Kidney glomerular epithelial cell (primary cell): ENCODE measurements at regions not wholly inside any gene's neighbourhood (a gene's known extent, or its start where the extent isn't known, plus 50 kb on each side); places are given as distances from the start of the nearest gene placed in this dataset.

Source experiments
- DNase-seq: peaks from one replicate; lab custom pipeline; 2025; lab: John Stamatoyannopoulos, UW

DNA sequence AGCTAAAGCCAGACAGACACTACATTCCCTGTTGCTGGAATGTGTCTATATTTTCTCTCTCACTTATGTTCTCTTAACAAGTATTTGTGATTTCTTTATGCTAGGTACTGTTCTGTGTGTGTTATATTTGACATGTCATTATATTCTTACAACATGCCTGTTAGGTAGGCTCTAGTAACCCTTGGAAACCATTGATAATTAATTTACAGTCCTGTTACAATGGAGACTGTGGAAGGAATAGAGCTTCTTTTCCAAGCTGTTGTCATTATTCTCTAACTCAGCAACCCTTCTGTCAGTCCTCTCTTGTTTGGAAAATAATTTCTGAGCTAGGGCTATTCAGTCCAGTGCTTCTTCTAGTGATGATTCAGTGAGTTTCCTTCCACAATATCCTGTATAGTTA lies 419.1 kb upstream of the BOD1L1 start:
- DNase-seq, result no peak

DNA sequence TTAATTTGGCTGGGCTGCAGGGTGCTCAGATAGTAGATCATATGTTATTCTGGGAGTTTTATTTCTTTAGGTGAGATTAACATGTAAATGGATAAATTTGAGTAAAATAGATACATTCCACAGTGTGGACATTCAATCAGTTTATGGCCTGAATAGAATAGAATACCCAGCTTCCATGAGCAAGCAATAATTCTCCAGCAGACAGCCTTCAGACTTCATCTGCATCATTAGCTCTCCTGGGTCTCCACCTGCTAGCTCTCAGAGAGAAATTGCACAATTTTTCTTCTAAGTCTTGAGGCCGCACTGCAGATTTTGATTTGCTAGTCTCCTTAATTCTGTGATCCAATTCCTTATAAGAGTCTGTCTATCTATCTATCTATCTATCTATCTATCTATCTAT lies 420.3 kb upstream of the BOD1L1 start:
- DNase-seq, result no peak

DNA sequence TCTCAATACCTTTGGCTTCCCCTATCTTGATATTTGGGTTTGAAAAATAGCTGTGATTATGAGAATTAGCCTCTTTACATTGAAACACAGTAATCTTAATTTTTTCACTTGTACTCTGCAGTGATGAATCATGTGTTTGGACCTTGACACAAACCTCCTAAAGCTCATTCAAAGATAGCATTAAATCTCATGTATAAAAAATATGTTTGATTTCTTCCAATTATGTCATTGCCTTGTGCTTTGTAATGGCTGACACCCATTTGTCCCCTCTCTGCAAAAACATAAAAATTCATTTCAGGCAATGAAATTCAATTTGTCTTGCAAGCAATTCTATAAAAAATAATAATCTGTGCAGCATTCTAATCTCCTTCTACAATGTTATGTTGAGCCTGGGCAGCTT lies 422.4 kb upstream of the BOD1L1 start:
- DNase-seq, result no peak

DNA sequence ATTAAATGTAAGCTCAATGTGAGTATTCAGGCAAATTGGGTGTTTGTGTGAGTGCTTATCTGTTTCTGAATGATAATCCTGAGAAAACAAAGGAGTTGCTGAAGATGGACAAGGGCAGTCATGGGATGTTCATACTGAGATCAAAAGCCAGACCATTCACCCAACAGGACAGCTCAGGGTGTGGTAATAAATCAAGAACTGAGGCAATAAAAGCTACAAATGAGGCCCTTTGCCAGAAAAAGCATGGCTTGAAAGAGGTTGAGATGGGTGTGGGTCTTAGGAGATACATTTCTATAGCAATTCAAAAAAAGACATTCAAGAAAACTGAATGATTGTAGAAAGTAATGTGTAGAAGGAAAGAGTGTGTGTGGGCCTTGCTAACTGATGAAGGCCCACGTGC lies 425.8 kb upstream of the BOD1L1 start:
- DNase-seq, result no peak

DNA sequence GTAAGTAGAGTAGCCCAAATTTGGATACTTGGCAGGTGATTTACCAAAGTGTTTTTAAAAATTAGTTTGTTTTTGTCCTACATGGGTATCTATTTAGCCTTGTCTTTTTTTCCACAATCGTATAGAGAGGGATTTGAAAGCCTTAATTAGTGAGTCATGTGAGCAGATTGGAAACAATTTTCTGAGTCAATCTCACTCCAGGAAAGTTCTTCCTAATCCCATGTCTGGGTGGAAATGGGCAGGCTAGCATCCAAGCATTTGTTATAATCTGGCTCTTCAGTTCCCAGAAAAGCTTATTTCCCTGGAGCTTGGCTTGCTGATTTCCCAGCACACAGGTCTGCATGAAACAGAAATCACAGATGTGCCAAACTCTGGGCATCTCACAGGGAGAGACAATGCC lies 426.9 kb upstream of the BOD1L1 start:
- no peak for DNase-seq

DNA sequence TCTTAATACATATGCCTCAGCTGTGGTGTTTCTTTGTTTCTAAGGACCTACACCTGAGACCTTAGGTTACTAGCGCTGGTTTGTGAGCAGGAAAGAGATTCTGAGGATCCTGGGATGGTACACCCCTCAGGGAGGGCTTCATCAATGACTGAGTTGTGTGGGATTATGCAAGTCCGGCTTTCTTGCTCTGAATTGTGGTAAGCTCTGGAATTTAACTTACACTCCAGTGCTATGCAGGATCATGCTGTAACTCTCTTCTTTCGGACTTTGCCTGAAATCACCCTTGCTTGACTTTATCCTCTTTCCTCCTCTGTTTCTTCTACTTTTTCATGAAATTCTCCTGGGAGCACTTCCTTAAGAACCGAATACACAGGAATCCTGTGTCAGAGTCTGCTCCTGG lies 431.5 kb upstream of the BOD1L1 start:
- DNase-seq, result no peak

DNA sequence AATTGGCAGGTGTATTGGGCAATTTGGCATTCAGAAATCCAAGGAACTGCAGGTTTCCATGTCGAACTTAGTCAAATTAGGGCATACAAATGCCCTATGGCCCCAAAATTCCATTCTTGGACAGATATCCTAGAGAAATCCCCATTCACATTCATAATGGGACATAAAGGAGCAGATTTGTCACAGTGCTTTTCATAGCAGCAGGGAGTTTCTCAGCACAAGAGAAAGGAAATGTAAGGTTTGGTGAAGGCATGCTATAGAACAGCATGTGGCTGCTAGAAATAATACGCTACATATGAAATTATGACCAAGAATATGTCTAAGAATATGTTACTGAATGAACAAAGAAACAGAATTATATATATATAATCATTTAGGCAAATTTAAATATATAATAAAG lies 437.5 kb upstream of the BOD1L1 start:
- no peak for DNase-seq

DNA sequence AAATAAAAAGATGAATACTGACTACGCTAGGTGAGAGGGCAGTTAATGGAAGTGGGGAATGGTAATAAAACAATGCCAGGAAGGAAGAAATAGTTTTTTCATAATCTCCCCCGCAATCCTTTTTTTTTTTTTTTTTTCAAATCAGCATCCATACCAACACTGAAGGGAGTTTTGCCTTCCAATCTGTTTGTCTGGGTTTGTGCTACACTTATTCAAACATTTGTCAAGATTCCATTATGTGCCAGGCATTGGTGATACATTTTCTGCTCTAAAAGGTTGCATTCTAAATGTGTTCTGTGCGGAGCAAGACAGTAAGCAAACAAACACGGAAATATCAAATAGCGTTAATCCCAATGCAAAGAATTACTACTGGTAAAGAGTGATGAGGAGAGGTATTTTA lies 437.9 kb upstream of the BOD1L1 start:
- no peak for DNase-seq

DNA sequence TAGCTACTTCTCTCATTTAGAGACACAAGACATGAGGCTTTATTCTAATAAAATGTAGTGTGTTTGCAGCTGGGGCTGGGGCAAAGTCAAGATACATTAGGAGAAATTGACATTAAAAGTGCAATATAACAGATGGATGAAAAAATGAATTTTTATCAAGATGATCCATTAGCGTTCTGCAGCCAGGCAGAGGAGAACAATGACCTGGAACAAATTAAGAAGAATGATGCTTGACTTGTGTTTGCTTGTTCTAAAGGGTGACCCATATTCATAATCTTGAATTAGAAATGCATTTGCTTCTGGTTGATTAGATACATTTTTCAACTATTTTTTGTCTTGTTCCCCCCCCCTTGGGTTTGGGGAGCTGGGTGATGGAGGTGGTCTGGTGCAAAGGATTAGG lies 439.5 kb upstream of the BOD1L1 start:
- no peak for DNase-seq

DNA sequence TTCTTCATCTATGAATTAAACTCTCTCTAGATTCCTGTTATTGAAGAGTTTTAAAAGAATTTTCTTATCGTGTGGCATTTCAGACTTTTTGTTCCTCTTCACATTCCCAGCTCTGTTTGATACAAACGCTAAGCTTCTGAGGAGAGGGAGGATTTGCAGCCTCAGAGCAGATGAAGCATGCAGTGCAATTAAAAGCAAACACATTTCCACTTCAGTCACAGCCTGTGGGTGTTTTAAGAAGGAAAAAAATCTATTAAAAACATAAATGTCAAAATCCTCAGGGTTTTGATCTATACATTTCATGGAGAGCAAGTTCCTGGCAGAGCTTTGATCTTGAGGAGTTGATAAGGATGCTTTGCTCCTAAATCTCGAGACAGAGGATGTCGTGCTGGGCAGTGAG lies 442.4 kb upstream of the BOD1L1 start:
- no peak for DNase-seq

DNA sequence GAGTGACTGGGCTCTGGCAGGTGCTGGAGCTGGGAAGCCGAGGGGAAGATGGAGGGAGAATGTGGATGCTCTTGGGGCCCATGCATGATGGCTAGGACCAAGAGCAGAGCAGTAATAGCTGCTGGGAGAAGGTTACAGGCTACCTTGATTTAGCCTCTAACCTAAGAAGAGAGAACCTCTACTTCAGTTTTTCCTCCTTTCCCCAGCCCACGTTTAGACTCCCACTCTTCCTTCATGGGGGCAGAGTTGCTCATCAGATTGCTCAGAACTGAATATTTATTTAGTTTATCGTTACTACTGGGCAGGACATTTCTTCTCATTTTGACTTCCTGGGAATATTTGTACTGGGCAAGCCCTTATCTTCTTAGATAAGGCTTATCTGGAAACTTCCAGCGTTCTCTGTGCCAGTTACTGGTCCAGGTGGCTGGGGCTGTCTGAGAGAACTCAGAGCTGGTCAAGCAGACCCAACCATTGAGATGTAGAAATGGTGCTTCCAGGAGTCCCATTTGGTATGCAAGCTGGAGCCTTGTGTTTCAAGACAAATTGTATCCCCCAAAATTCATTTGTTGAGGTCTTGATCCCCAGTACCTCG lies 442.9 kb upstream of the BOD1L1 start:
- DNase-seq, result no peak

DNA sequence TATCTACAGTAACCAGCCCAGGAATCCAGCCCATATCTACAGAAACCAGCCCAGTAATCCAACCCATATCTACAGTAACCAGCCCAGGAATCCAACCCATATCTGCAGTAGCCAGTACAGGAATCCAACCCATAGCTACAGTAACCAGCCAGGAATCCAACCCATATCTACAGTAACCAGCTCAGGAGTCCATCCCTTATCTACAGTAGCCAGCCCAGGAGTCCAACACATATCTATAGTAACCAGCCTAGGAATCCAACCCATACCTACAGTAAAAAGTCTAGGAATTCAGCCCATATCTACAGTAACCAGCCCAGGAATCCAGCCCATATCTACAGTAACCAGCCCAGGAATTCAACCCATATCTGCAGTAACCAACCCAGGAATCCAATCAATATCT lies 445.0 kb upstream of the BOD1L1 start:
- no peak for DNase-seq

DNA sequence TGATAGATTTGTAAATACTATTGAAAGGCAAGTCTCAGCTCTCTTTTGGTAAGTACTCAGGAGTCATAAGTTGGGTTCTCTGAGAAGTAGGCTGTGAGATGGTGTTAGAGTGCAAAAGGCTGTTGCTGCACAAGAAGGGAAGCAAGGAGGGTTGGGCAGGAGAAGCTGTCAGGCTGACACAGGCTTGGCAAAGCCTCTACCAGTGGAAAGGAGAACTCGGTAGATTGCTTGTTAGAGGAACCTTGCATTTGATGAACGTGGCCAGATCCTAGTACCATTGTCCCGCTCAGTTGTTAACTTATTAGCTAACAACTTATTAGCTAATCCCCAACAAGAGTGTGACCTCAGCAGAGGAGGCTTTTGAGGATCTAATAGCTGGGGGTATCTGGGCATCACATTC lies 449.3 kb upstream of the BOD1L1 start:
- no peak for DNase-seq

DNA sequence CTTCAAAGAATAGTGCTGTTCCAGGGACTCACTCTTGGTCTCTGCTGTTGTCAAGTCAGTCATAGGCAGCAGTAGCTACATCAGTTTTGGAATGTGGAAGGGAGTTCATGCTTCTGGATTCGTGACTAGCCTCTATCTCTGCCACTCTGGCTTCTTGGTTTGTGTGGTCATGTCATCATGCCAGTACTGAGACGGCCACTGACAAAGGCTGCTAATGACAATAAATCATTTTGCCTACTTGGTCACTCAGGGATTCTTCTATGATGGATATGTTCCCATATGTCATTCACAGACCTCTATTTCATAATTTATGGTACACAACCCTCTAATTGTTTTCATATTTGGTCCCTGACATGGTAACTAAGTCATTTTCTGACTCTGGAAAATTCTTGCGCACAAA lies 450.8 kb upstream of the BOD1L1 start:
- no peak for DNase-seq

DNA sequence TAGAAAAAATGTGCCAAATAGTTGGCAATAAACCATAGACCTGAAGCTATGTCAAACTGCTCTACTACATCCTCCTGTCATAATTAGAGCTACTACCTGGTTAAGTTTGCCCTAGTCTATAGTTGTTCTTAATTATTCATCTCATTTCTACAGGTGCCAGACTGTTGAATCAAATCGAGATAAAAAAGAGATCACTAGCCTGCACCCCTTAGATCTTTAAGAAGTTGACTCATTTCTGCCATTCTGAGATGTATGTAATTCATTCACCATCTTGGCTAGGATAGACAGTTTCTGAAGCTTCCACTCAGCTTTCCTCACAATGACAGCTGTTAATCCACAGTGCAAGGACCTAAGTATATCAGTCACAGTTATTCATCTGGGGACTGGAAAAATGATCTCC lies 452.1 kb upstream of the BOD1L1 start:
- DNase-seq, result no peak

DNA sequence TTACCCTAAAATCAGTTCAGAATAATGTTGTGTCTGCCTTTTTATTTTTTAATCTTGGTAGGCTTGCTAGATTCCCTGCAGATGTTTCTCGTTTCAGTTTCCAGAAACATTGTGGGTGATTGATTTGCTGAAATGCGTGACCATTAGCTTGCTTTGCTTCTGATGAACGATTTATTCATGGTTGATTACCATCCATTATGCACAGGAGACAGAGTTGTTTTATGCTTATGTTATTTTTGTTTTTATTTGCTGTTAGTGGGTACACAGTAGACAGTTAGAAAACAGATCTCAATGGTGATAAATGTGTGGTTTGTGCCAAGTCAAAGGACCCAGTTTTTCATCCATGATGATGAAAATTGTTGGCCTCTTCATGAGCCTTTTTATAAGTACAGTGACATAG lies 455.6 kb upstream of the BOD1L1 start:
- DNase-seq, result no peak

DNA sequence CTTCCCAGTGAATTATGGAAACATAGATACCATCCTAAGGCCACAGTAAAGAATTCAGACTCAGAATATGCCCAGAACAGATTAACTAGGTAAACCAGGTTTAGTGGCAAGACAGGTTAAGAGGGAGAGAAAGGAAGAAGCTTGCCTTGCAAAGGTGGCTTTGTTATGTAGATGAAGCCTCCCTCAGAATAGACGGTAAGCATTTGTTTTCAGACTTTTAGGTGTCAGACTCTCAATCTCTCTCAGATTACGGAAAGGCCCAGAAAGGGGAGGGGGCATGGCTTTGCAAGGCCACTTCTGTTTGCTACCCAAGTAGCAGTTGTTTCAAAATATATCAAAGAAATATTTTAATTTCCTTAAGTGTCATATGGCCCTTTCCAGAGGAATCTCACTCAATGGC lies 457.1 kb upstream of the BOD1L1 start:
- DNase-seq, result no peak

DNA sequence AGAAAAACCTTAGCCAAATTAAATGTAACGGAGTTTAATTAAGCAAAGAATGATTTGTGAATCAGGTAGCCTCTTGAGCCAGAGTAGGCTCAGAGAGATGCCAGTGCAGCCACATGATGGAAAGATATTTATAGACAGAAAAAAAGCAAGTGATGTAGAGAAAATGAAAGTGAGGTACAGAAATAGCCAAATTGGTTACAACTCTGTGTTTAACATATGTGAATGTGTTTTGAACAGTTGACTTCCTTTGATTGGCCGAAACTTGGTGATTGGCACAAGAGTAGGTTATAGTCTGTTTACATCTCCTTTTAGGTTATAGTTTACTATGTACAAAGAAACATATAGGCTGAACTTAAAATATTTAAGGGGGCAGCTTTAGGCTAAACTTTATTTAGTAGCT lies 459.9 kb upstream of the BOD1L1 start:
- no peak for DNase-seq

DNA sequence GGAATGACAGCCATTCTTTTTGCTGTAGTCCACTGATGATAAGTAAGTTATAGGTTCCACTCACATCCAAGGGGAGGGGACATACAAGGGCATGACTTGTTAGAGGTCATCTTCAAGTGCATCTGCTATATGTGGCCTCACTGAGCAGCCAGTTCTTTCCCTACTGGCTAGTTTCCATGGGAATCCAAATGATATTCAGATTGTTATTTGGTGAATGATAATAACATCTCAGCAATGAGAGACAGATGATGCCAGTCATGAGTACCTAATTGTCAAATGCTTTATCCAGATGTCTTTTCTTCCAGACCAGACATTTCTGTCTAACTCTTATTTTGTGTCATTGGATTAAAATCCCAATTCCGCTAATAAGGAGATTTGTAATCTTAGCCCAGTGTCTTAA lies 460.4 kb upstream of the BOD1L1 start:
- DNase-seq, result no peak

DNA sequence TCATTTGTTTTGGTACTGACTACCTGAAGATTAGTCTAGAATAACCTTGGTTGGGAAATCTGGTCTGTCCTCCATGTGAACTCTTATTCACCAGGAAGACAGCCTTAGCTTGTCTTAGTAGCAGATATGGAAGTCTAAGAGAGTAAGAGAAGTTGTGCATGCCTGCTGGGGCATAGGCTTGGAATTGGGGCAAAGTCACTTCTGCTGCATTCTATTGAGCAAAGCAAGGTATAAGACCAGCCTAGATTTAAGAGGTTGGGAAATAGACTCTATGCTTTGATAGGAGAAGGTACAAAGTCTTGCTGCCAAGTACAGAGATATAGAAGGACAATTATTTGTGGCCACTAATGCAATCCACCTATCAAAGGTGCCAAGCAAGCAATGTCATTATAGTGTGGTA lies 464.0 kb upstream of the BOD1L1 start:
- DNase-seq, result no peak

DNA sequence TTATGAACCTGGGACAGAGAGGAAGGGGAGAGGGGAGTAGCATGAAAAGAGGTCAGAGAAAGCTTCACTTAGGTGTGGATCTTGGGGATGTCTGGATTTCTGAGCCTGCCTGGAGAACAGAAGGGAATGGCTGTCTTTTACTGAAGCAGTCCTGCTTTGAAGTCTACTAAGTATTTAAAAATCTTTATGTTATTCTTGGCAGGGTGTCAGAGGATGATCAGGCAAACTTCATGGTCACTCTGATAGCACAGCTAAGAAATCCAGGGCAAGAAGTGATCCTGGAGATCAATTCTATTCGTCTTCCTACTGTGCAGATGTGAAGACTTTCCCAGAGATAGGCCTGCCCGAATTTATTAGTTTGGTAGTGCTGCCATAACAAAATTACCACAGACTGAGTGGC lies 464.4 kb upstream of the BOD1L1 start:
- DNase-seq, result no peak

DNA sequence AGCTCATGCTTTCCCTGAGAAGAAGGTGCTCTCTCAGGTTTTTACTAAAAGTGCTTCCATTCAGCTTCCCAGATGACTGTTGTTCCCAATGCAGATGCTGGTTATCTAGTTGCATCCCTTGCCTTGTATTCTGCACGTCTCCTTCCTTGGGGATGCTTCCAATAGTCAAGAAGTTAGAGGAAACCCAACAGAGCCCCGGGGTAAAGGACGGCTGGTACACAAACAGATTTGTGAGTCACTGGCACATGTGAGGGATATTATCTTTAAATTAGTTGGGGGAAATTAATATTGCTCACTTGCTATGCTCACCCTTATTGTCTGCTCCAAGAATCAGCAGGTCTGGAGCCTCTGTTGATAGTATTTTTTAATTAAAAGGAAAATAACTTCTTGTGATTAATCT lies 465.2 kb upstream of the BOD1L1 start:
- no peak for DNase-seq

DNA sequence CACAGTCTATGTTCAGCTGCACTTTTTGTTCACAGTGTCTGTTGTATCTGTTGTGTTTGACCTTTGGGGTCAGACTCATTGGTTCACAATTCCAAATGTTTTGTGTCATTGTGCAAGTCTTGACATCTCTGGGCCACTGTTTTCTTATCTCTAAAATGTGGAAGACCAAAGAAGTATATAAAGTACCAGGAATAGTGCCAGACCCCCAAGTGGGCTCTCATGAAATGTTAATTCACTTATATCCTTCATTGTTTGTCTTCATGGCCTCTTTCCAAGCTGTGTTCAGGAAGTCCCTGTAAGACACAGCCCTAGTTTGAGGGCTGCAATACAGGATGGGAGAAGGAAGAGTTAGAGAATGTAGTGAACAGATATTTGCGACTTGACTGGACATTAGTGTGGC lies 468.3 kb upstream of the BOD1L1 start:
- DNase-seq, result no peak

DNA sequence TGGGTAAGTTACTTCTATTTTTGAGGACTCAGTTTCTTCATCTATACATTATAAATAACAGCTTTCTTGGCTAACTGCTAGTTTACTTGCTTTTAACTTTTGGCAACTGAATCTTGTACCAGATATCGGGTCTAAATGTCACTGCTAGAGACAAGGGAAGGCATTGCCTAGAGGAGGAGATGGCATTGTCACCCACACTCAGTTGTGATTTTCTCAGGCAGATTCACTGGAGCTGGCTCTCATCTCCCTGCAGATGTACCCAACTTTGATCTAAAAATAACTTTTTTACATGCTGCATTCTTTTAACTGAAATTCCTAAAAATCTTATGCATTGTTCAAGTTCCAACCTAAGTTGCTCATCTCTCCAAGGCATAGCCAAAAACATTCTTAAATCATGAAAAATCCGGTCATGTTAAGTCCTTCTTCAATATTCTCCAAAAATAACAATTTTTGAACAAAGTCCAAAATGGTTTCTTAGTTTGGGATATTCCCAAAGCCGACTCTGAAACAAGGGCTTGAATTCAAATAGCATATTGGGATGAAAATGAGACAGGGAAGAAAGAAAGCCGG lies 469.0 kb upstream of the BOD1L1 start:
- no peak for DNase-seq

DNA sequence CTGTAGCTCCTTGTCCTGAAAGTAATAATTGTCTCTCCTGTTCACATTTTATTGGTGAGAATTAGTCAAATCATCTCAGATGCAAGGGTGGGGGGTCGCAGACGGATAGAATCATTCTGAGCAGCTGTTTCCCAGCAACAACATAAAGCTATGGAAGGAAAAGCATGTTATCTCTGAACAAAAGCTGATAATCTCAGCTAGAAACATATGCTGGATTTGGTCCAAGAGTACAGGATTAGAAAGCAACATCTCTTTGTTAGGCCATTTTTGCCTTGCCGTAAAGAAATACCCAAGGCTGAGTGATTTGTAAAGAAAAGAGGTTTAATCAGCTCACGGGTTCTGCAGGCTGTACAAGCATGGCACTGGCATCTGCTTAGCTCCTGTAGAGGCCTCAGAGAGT lies 472.8 kb upstream of the BOD1L1 start:
- DNase-seq, result no peak
